GM10248 (cell line): ENCODE measurements at regions not wholly inside any gene's neighbourhood (a gene's known extent, or its start where the extent isn't known, plus 50 kb on each side); places are given as distances from the start of the nearest gene placed in this dataset.

Source experiments
- CTCF ChIA-PET: fragments of 300-600 bp; sonication (Branson Sonifier 250); formaldehyde crosslinking; extraction: SDS; loops from one replicate; lab custom pipeline; 2021; ENCODE audit warnings: antibody characterized with exemption; lab: Yijun Ruan, JAX
- POLR2A ChIA-PET: fragments of 350-650 bp; sonication (Branson Sonifier 250); formaldehyde crosslinking; extraction: SDS; loops from one replicate; lab custom pipeline; 2020; ENCODE audit warnings: antibody characterized with exemption; lab: Yijun Ruan, JAX
- DNase-seq: peaks from one replicate; pipeline ENCODE4 v3.0.0; 2012; ENCODE audit errors: extremely low spot score
- CTCF ChIP-seq: IDR thresholded peaks from 2 replicates; pipeline ENCODE4 v1.5.1; 2012; ENCODE audit warnings: mild to moderate bottlenecking, low read depth; ENCODE audit errors: extremely low read depth, missing control alignments, control extremely low read depth

- DNase-seq, result no peak
- no peak for TF ChIP-seq CTCF
- ChIA-PET CTCF (no interaction called here), POLR2A (no interaction called here)
These were observed 152.6 kb upstream of the SLC4A4 start for GRCh38 chr4:71186257-71186565.

DNA sequence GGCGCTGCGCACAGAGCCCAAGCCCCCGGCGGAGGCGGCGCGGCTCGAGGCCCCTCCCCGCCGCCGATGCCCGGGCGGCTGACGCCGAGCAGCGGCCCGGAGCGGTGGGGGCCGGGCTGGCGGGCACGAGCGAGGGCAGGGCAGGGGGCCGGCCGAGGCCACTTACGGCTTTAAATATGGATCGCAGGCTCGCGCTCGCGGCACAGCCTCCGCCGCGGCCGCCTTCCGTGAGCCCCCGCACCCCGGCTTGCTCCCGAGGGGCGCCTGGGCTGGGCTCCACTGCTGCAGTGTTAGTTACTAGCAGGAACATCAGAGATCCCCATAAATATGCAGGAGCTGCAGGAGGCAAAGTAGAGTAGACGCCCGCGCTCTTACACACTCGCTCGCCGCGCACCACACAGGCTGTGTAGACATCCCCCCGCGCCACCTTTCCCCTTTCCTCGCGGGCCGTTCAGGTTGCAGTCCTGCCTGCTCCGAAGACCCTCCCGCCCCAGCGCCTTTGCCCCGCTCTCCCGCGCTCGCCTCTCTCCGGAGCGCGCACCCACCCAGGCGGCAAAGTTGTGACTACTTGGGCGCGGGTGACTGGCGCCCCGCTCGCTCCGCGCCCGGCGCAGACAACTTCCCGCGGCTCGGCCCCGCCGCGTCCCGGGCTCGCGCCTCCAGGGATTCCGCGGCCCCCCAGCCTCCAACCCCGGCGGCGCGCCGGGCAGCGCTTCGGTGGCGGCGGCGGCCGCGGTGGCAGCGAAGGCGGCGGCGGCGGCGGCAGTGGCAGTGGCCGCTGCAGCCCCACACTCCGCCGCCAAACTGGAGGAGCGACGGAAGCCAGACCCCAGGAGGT, 152.0 kb upstream of the SLC4A4 start:
- peak; percentile 22 for DNase-seq
- ChIA-PET CTCF (no interaction called here), POLR2A (no interaction called here)
- TF ChIP-seq CTCF, result no peak

GRCh38 chr4:71187404-71188155, 151.2 kb upstream of the SLC4A4 start:
- TF ChIP-seq CTCF, result no peak
- CTCF ChIA-PET, result interaction anchor here (0.9 kb wide), 1 partner anchor 21 kb away, joined by 3 read pairs; no protein-coding TSS in a partner anchor
- POLR2A ChIA-PET, result no interaction called here
- peak; percentile 26 for DNase-seq

DNA sequence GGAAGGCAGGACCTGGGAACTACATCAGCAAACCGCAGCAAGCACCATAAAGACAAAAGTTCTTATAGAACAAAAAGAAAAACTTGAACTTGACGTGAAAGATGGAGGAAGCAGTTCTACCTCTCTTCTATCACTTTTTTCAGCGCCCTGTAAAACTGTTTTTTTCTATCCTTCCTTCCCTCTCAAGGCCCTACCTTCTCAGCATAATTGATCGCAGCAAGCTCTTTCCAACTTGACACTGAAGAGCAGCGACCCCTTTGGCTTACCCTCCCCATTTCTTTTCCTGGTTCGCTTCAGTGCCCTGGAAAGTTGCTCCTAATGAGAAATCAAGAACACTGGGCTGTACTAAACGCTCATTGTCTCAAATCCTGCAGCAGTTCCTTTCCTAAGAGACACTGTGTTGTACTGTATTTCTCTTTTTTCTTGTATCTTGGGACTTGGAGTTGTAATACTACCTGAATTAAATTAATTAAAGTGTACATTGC, 150.6 kb upstream of the SLC4A4 start:
- ChIA-PET POLR2A (no interaction called here), CTCF (interaction anchor here (0.9 kb wide), 1 partner anchor 21 kb away, joined by 3 read pairs; no protein-coding TSS in a partner anchor)
- no peak for DNase-seq
- no peak for TF ChIP-seq CTCF

GRCh38 chr4:71188951-71189350, 149.9 kb upstream of the SLC4A4 start:
- ChIA-PET POLR2A (no interaction called here), CTCF (interaction anchor here (1.3 kb wide), 1 partner anchor 10 kb away, joined by 3 read pairs; no protein-coding TSS in a partner anchor)
- no peak for TF ChIP-seq CTCF
- no peak for DNase-seq

DNA sequence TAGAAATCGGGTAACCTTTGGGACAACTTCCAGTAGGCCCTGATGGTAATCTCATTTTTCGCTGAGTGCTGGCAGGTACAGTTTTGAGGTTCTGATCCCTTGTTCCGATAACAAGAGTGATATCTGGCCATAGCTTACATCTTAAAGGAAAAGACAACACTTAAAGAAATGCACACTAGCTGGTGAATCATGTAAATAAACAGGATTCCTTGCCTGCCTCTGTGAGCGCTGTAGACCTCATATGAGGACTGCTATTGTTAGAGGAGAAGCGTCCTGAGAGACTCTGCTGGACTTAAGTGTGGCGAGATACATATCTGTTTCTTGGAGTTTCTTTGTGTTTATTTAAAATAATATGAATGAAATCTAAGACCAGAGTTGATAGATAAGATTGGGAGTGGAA, 149.3 kb upstream of the SLC4A4 start:
- DNase-seq, result no peak

More for the DNA sequence above, 149.3 kb upstream of the SLC4A4 start:
- ChIA-PET CTCF (interaction anchor here (1.3 kb wide), 1 partner anchor 10 kb away, joined by 3 read pairs; no protein-coding TSS in a partner anchor), POLR2A (no interaction called here)
- TF ChIP-seq CTCF, result no peak
